Lower leg skin (tissue), 4 donors: ENCODE measurements at regions not wholly inside any gene's neighbourhood (a gene's known extent, or its start where the extent isn't known, plus 50 kb on each side); places are given as distances from the start of the nearest gene placed in this dataset.

Experiments
- DNase-seq, 2 donors: peaks; one replicate each; pipeline ENCODE4 v3.0.0-alpha.2; 2019; ENCODE audit warnings: low spot score in 2 of 2
- H3K4me3 ChIP-seq: fragments of 200-600 bp; sonication (generic); 2 replicates; pipeline ENCODE4 v1.5.1; 2017; ENCODE audit warnings: mild to moderate bottlenecking, low read depth; ENCODE audit not compliant: poor library complexity, severe bottlenecking
- POLR2A ChIP-seq, 2 donors: fragments of 450-650 bp; IDR thresholded peaks; one replicate each; pipeline ENCODE4 v1.6.1; 2016 to 2017; ENCODE audit warnings: antibody characterized with exemption in 2 of 2, mild to moderate bottlenecking in 1 of 2, moderate library complexity in 1 of 2
- WGBS, 2 donors: methylation state at CpG; one replicate each; pipeline ENCODE4 v1.1.5; 2018; 5-methylcytosine and 5-hydroxymethylcytosine counted together
- intact Hi-C: fragments of 100-400 bp; cut with DNase I; formaldehyde crosslinking; loops from one replicate; pipeline ENCODE4 v1.15.0; 2023; ENCODE audit warnings: low total_unique reads
- TF ChIP-seq, protein P1 (sequence below), 3 donors: fragments of 450-650 bp; IDR thresholded peaks; one replicate each; pipeline ENCODE4 v1.5.1; 2016; ENCODE audit warnings: antibody characterized with exemption in 3 of 3, mild to moderate bottlenecking in 3 of 3, moderate library complexity in 2 of 3

DNA sequence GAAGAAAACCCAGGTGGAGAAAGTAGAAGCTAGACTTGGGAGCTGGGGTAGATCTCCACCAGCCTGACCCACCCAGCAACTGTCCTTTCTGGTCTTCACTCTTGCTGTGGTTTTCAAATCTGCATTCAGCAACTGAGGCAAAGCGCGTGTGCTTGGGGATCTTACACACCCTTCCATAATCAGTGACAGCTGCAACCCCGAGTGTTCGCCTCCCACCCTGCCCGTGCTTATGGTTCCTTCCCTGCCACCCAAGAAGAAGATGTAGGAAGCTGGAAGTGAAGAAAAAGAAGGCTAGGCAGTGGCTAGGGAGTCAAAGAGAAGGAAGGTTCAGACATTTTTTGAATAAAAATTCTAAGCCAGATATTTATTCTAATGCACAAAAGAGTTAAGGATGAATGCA is 162.6 kb upstream of the CCND2 start:
- WGBS, 2 donors, result 75 to 85% methylated on average over 5 of the region's 5 CpGs
- intact Hi-C loops, result no loop called here

DNA sequence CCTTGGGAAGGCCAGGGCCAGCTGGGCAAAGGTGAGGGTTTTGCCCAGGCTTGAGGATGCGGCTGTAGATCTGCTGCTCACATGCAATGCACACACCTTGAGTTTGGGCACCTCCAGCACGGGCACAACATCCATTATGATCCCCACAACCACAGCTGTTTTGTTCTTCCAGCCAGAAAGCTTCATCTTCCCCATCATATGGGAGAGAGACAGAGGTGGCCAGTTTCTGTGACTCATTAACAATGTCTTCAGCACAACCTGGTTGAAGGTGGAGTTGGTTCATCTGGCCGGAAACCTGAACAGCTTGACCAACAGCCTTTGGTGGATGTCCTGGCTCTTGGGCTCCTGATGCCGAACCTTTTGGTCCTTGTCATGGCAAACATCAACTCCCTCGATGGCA is 163.7 kb upstream of the CCND2 start:
- intact Hi-C loops, result no loop called here
- no peak for DNase-seq
- WGBS, 2 donors, result 90 to 97% methylated on average over 5 of the region's 5 CpGs
- TF ChIP-seq, protein P1, sequence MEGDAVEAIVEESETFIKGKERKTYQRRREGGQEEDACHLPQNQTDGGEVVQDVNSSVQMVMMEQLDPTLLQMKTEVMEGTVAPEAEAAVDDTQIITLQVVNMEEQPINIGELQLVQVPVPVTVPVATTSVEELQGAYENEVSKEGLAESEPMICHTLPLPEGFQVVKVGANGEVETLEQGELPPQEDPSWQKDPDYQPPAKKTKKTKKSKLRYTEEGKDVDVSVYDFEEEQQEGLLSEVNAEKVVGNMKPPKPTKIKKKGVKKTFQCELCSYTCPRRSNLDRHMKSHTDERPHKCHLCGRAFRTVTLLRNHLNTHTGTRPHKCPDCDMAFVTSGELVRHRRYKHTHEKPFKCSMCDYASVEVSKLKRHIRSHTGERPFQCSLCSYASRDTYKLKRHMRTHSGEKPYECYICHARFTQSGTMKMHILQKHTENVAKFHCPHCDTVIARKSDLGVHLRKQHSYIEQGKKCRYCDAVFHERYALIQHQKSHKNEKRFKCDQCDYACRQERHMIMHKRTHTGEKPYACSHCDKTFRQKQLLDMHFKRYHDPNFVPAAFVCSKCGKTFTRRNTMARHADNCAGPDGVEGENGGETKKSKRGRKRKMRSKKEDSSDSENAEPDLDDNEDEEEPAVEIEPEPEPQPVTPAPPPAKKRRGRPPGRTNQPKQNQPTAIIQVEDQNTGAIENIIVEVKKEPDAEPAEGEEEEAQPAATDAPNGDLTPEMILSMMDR (IDR thresholded peaks at IDR 0.05), result no peak
- TF ChIP-seq POLR2A (IDR thresholded peaks at IDR 0.05), result no peak
- H3K4me3 ChIP-seq, result no peak overlapping the region

More for the DNA sequence above, 162.6 kb upstream of the CCND2 start:
- TF ChIP-seq, protein P1 (IDR thresholded peaks at IDR 0.05), result no peak
- TF ChIP-seq POLR2A (IDR thresholded peaks at IDR 0.05), result no peak
- no peak for DNase-seq
- H3K4me3 ChIP-seq, result no peak overlapping the region

DNA sequence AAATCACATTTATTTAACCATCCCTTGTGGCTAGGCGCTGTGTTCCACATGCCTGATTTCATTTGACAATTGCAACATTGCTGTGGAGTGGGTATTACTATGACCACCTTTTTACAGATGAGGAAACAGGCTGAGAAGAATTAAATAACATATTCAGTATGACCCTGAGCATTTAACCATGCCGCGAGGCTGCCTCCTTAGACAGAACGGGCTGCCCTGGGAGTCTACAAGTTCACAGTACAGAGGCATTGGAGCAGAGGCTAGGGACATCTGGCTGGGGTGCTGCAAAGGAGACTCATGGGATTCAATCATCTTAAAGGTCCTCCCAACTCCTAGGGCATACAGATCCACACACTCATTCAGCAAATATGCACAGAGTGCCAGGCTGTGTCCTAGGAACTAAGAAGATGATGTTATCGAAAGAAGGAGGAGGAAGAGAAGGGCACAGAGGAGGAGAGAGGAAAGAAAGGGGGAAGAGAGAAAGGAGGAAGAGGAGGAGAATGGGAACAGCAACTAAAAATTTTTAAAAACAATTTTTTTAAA is 164.7 kb upstream of the CCND2 start:
- TF ChIP-seq POLR2A (IDR thresholded peaks at IDR 0.05), result no peak
- TF ChIP-seq, protein P1 (IDR thresholded peaks at IDR 0.05), result no peak
- WGBS, 2 donors, result 88% methylated on average over 5 of the region's 5 CpGs
- no peak for DNase-seq
- intact Hi-C loops, result no loop called here
- no peak overlapping the region for H3K4me3 ChIP-seq

DNA sequence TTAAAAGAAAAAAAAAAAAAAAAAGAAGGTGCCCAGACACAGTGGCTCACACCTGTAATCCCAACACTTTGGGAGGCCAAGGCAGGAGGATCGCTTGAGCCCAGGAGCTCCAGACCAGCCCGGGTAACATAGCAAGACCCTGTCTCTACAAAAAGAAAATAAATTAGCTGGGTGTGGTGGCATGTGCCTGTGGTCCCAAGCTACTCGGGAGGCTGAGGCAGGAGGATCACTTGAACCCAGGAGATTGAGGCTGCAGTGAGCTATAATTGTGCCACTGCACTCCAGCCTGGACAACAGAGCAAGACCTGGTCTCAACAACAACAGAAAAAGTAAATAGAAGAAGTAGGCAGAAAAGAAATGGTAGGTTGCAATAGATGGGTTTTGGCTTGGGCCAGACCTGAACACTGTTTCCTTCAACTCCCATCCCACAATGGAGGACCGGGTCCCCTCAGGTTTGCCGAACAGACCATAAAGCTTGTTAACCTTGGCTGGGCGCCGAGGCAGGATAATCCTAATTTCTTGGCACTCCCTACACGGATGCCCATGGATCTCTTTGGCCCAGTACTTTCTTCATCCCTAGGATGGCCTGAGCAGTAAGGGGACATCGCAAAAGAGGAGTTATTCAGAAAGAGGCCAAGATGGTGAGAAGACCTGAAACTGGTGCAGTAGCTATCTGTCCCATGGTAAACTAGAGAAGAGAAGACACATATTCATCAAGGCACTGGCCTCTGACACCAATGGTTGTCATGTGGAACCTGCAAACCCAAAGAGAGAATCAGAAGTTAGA is 165.5 kb upstream of the CCND2 start:
- intact Hi-C loops, result no loop called here
- no peak for DNase-seq
- WGBS, 2 donors, result 92 to 95% methylated on average over 9 of the region's 9 CpGs
- TF ChIP-seq, protein P1 (IDR thresholded peaks at IDR 0.05), result no peak
- TF ChIP-seq POLR2A (IDR thresholded peaks at IDR 0.05), result no peak
- H3K4me3 ChIP-seq, result no peak overlapping the region

DNA sequence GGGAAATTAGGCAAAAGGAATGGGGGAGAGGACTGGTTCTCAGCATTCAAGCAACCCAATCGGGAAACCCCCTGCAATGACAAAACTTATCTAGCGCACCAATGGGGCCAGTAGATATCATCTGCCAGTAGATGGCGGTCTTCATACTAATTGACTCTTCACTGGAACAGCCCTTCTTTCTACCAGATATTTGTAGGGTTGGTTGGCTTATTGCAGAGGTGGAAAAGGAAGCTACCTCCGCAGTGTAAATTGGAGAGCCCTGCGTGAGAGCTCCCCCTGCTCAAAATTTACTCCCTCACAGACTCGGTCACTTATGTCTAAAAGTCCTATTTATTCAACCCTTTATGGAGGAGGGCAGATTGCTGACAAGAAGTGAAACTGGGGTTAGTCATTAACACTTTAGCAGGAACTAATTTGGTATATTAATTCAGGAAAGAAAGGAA is 166.1 kb upstream of the CCND2 start:
- peak in 1 of 2 donors; percentile 41 for DNase-seq
- 24 to 52% methylated on average over 6 of the region's 6 CpGs for WGBS, 2 donors
- TF ChIP-seq, protein P1 (IDR thresholded peaks at IDR 0.05), result no peak
- no peak for TF ChIP-seq POLR2A (IDR thresholded peaks at IDR 0.05)
- intact Hi-C loops, result no loop called here
- H3K4me3 ChIP-seq, result no peak overlapping the region
